Tibial nerve (tissue), 4 donors: ENCODE measurements at regions not wholly inside any gene's neighbourhood (a gene's known extent, or its start where the extent isn't known, plus 50 kb on each side); places are given as distances from the start of the nearest gene placed in this dataset.

Experiments used
- EP300 ChIP-seq, 2 donors: sonication (generic); formaldehyde crosslinking; IDR thresholded peaks; one replicate each; pipeline ENCODE4 v1.6.1; 2017; ENCODE audit warnings: antibody characterized with exemption in 2 of 2, mild to moderate bottlenecking in 1 of 2
- TF ChIP-seq, protein P1 (sequence below), 5 experiments: fragments of 200-600 bp in 3 of 5; fragments of 450-650 bp in 2 of 5; sonication (generic) in 3 of 5; IDR thresholded peaks; one replicate each; pipeline ENCODE4 v1.5.1; 2016 to 2019; ENCODE audit warnings: antibody characterized with exemption in 5 of 5, mild to moderate bottlenecking in 3 of 5, moderate library complexity in 2 of 5

DNA sequence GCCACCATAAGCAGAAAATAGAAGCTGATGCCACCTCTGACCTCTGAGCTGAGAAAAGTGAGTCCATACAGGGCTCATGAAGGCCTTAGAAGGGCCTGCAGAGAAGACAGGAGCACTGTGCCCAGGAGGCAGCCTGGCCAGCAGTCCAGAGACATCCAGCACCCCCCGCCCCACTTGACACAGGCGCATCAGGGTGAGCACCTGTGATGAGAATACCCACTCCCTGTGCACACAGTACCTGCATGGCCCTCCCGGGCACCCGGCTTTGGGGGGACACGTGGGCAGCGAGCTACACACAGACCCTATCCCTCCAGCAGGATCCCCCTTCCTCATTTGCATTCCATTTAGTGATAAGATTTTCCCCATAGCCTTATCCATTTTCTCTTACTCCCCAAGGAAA is 63.6 kb upstream of the NSMCE3 start:
- TF ChIP-seq, protein P1, sequence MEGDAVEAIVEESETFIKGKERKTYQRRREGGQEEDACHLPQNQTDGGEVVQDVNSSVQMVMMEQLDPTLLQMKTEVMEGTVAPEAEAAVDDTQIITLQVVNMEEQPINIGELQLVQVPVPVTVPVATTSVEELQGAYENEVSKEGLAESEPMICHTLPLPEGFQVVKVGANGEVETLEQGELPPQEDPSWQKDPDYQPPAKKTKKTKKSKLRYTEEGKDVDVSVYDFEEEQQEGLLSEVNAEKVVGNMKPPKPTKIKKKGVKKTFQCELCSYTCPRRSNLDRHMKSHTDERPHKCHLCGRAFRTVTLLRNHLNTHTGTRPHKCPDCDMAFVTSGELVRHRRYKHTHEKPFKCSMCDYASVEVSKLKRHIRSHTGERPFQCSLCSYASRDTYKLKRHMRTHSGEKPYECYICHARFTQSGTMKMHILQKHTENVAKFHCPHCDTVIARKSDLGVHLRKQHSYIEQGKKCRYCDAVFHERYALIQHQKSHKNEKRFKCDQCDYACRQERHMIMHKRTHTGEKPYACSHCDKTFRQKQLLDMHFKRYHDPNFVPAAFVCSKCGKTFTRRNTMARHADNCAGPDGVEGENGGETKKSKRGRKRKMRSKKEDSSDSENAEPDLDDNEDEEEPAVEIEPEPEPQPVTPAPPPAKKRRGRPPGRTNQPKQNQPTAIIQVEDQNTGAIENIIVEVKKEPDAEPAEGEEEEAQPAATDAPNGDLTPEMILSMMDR (IDR thresholded peaks at IDR 0.05), result no peak
- TF ChIP-seq EP300 (IDR thresholded peaks at IDR 0.05), result no peak
